ENCODE measurements at regions not wholly inside any gene's neighbourhood (a gene's known extent, or its start where the extent isn't known, plus 50 kb on each side); places are given as distances from the start of the nearest gene placed in this dataset.

DNA sequence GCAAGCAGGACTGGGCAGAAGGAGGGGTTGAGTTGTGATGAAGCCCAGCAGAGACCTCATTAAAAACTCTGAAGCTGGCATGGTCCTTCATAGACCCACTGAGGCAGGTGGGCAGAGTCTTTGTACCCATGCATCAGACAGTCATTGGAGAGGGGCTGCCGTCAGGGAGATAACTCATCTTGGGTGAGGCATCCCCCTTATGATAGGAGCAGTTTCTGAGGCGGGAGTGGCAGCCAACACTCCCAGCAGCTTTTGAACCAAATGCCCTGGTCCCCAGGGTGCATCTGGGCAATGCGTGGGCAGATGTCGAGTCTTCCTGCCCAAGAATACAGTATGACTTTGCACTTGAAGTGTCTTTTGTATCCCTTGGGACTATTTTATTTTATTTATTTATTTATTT, 68.1 kb downstream of the HTR5A start:
- TF ChIP-seq, protein P1, sequence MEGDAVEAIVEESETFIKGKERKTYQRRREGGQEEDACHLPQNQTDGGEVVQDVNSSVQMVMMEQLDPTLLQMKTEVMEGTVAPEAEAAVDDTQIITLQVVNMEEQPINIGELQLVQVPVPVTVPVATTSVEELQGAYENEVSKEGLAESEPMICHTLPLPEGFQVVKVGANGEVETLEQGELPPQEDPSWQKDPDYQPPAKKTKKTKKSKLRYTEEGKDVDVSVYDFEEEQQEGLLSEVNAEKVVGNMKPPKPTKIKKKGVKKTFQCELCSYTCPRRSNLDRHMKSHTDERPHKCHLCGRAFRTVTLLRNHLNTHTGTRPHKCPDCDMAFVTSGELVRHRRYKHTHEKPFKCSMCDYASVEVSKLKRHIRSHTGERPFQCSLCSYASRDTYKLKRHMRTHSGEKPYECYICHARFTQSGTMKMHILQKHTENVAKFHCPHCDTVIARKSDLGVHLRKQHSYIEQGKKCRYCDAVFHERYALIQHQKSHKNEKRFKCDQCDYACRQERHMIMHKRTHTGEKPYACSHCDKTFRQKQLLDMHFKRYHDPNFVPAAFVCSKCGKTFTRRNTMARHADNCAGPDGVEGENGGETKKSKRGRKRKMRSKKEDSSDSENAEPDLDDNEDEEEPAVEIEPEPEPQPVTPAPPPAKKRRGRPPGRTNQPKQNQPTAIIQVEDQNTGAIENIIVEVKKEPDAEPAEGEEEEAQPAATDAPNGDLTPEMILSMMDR (IDR thresholded peaks at IDR 0.05; ENCODE audit: extremely low read depth in 1 of 2, insufficient read depth in 1 of 2, low read depth in 1 of 2, low read length in 2 of 2) = no peak
- no peak for TF ChIP-seq GATA2 (IDR thresholded peaks at IDR 0.05; ENCODE audit: insufficient read depth, insufficient read length, low read depth, low read length)
